Activated naive CD4-positive, alpha-beta T cell treated with anti-CD3 and anti-CD28 coated beads, Interleukin-2, amount 50 U/mL, for 24 hours (primary cell): ENCODE measurements at regions not wholly inside any gene's neighbourhood (a gene's known extent, or its start where the extent isn't known, plus 50 kb on each side); places are given as distances from the start of the nearest gene placed in this dataset.

Experiments used
- H3K27ac Mint-ChIP-seq: one replicate; pipeline ENCODE4 v1.8.0; 2021; ENCODE audit warnings: mild to moderate bottlenecking, mixed read lengths
- H3K27me3 Mint-ChIP-seq: one replicate; pipeline ENCODE4 v1.8.0; 2021; ENCODE audit warnings: mixed read lengths
- H3K36me3 Mint-ChIP-seq: one replicate; pipeline ENCODE4 v1.8.0; 2021; ENCODE audit warnings: mixed read lengths
- H3K4me1 Mint-ChIP-seq: one replicate; pipeline ENCODE4 v1.8.0; 2021; ENCODE audit warnings: mixed read lengths
- H3K4me3 Mint-ChIP-seq: one replicate; pipeline ENCODE4 v1.8.0; 2021; ENCODE audit warnings: mild to moderate bottlenecking, mixed read lengths
- H3K9me3 Mint-ChIP-seq: one replicate; pipeline ENCODE4 v1.8.0; 2021; ENCODE audit warnings: mixed read lengths

DNA sequence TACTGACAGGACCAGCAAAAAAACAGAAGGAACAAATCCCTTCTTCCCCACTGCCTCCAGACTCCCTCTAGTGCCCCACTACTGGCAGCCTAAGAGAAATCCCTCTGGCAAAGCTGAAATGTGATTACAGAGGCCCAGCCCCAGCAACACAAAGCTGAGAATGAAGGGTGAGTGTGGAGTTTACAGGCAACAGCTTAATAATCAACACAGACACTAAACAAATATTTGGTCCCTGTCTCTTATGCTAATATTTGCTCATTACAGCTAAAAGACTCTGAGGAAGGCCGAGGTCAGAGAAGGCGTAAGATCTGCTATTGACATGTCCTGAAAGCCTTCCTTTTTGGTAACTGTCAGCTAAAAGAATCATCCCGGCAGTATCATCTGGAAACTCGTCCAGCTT is 308.5 kb upstream of the RASGRP1 start:
- no peaks in the 10 kb centered on the region for H3K4me1 Mint-ChIP-seq
- H3K36me3 Mint-ChIP-seq, result no peaks in the 10 kb centered on the region
- H3K27me3 Mint-ChIP-seq, result peaks cover 10% of the 10 kb centered on the region
- no peak overlapping the region for H3K4me3 Mint-ChIP-seq
- H3K9me3 Mint-ChIP-seq, result no peaks in the 10 kb centered on the region
- H3K27ac Mint-ChIP-seq, result no peak overlapping the region

DNA sequence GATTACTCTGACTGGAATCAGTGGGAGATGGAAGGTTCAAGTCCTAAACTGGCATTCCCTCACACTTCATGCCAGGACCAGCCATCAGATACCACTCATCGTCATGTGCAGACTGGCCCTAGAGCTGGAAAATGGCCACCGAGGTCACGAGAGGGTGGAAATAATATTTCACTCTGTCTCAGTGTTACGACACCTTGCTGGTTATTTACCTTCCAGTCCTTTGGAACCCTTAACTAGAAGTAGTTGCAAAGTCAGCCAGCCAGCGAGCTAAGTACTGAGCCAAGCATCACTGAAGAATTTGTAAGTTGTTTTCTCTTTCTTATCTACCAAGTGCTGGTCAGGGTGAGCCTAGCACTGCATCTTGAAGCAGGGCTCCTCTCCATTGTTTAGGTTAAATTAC is 309.9 kb upstream of the RASGRP1 start:
- Mint-ChIP-seq H3K36me3 (no peaks in the 10 kb centered on the region), H3K4me3 (no peak overlapping the region), H3K27ac (no peak overlapping the region), H3K9me3 (no peaks in the 10 kb centered on the region), H3K27me3 (peaks cover 7% of the 10 kb centered on the region), H3K4me1 (no peaks in the 10 kb centered on the region)

DNA sequence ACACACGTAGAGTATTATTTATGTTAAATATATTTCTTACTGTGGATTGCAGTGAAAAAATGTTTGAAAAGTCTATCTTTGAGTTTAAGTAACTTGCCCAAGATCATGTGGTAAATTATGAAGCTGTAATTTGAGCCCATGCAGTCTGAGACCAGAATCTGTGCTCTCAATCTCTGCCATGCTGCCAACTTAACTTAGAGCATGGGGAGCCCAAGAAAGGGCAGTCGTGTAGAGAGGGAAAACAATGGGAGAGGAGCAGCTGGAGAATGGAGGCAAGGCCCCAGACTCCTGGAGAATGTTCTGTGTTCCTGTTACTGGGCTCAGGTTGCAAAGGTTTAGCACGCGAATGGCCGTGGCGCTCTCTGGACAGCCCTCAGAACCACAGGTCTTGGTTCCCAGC is 311.6 kb upstream of the RASGRP1 start:
- H3K36me3 Mint-ChIP-seq, result no peaks in the 10 kb centered on the region
- H3K4me1 Mint-ChIP-seq, result no peaks in the 10 kb centered on the region
- no peak overlapping the region for H3K4me3 Mint-ChIP-seq
- no peaks in the 10 kb centered on the region for H3K9me3 Mint-ChIP-seq
- H3K27me3 Mint-ChIP-seq, result peaks cover 7% of the 10 kb centered on the region
- no peak overlapping the region for H3K27ac Mint-ChIP-seq

DNA sequence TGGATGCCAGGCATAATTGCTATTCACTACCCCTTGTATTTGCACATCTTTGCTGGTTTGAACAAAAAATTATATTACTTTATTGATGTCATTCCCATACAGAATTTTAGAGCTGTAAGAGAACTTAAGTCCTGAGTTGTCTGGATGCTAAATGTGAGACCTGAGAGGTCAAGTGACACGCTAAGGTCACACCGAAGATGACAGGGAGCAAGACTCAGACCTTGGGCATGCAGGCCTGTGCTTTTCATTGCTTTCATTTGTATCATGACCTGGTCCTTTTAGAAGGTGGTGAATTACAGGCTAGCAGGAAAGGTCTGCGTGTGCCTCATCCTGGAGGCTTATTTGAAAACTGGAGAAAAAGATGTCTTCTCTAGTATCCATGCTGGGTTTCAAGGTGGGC is 312.0 kb upstream of the RASGRP1 start:
- peaks cover 6% of the 10 kb centered on the region for H3K27me3 Mint-ChIP-seq
- no peak overlapping the region for H3K4me3 Mint-ChIP-seq
- no peaks in the 10 kb centered on the region for H3K9me3 Mint-ChIP-seq
- no peaks in the 10 kb centered on the region for H3K4me1 Mint-ChIP-seq
- no peak overlapping the region for H3K27ac Mint-ChIP-seq
- H3K36me3 Mint-ChIP-seq, result no peaks in the 10 kb centered on the region

DNA sequence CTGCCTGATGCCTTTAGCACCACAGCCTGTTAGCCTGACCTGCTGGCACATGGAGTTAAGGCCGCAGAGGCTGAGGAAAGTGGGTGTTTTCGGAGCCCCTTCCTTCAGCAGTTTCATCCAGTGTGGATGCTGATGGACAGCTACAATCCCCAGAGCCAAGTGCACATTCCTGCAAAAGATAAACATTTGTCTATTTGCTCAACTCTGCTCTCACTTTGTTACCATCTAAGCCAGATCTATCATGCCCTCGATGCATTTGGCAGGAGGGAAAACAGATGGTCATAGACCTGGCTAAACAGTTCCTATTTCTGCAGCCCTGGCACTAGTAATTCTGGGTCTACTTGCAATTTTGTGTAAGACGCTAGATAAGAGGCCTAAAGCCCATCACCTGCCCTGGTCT is 312.9 kb upstream of the RASGRP1 start:
- Mint-ChIP-seq H3K36me3 (no peaks in the 10 kb centered on the region), H3K27me3 (peaks cover 9% of the 10 kb centered on the region), H3K9me3 (no peaks in the 10 kb centered on the region), H3K4me1 (no peaks in the 10 kb centered on the region), H3K4me3 (no peak overlapping the region), H3K27ac (no peak overlapping the region)

DNA sequence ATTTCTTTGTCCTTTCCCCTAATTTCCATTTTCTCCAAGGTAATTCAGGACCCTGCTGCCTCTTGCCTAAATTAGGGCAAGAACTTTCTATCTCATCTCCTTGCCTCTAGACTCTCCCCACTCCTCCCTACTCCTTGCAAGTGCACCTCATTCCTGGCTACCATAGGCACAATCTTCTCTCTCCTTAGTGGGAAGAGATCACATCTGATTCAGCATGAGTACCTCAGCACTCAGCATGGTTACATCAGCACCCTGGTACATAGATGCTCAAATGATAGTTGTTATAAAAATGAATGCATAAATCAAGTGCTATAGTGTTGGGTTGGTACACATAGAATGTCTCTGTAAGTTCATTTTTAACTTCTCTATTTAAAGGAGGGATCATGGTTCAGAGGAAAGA is 313.4 kb upstream of the RASGRP1 start:
- Mint-ChIP-seq H3K4me3 (no peak overlapping the region), H3K27ac (no peak overlapping the region), H3K36me3 (no peaks in the 10 kb centered on the region), H3K4me1 (no peaks in the 10 kb centered on the region), H3K9me3 (no peaks in the 10 kb centered on the region), H3K27me3 (peaks cover 9% of the 10 kb centered on the region)

DNA sequence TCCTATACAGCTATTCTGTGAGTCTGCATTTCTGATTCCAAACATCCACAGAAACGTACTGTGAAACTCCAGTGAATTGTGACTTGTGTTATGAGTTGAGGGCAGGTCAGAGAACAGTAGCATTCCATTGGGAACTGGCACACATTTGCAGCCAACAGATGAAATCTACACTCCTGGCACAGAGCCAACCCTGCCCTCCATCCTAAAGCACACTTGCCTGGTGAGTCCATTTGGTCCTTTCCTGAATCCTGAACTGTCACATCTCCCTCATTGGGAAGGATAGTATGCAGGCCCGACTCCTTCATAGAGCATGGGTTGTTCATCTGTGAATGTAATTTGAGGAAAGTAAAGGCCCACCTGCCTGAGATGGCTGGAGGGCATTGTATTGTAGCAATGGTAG is 314.3 kb upstream of the RASGRP1 start:
- H3K27me3 Mint-ChIP-seq, result peaks cover 5% of the 10 kb centered on the region
- no peaks in the 10 kb centered on the region for H3K36me3 Mint-ChIP-seq
- no peak overlapping the region for H3K27ac Mint-ChIP-seq
- no peaks in the 10 kb centered on the region for H3K9me3 Mint-ChIP-seq
- H3K4me1 Mint-ChIP-seq, result no peaks in the 10 kb centered on the region
- no peak overlapping the region for H3K4me3 Mint-ChIP-seq

DNA sequence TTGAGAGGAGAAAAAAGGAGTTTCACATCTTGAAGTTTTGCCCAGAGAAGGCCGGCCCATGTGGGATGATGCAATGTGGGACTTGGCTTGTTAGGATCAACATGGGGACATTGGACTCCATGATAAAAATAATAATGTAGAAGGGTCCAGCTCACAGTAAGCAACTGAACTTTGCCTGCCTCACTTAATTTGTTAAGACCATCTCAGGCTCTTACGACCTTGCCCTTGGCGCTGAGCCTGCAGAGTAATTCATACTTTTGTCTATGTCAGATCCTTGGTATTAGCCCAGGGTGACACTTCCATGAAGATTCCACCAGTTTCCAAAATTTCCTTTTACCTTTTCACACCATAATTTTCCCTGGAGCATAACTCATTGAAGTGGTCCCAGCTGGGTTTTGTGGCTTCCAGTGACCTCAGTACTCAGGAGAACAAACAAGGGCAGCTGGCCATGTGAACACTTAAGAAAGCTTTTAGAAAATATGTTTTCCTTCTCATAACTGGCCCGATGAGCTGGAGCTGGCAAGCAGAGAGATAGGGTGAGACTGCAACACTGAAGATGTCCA is 315.4 kb upstream of the RASGRP1 start:
- Mint-ChIP-seq H3K4me1 (no peaks in the 10 kb centered on the region), H3K27me3 (peaks cover 5% of the 10 kb centered on the region), H3K4me3 (no peak overlapping the region), H3K36me3 (no peaks in the 10 kb centered on the region), H3K9me3 (no peaks in the 10 kb centered on the region), H3K27ac (no peak overlapping the region)

DNA sequence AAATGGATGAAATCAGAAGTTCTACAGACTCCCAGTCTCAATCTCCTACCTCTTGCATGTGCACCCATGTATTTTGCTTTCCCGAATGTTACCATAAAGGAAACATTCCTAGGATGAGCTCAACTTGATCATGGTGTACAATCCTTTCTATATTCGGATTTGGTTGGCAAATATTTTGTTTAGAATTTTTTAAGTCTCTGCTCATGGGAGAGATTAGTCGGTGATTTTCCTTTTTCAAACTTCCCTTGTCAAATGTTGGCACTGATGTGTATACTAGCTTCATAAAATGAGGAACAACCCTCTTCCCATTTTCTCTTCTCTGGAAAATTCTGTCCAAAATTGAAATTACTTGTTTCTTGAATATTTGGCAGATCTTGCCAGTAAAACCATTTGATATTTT is 317.6 kb upstream of the RASGRP1 start:
- H3K36me3 Mint-ChIP-seq, result no peaks in the 10 kb centered on the region
- no peak overlapping the region for H3K4me3 Mint-ChIP-seq
- peaks cover 6% of the 10 kb centered on the region for H3K27me3 Mint-ChIP-seq
- H3K27ac Mint-ChIP-seq, result no peak overlapping the region
- H3K4me1 Mint-ChIP-seq, result no peaks in the 10 kb centered on the region
- no peaks in the 10 kb centered on the region for H3K9me3 Mint-ChIP-seq

DNA sequence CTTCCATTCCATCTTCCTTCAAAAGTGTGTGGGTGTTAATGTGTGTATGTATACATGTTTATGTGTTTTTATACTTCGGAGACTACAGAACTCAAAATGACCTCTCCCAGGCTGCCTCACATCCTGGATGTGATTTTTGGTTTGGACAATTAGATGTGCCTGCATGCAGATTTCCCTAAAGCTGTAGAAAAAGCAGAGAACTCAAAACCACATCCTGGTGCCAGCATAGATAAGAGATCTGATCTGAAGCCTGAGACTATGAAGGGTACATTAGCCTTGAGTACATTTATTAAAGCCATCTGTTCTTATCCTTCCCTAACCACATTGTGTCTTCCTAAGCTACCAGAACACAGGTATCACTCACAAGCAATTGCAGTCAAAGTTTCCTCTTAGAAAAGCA is 319.4 kb upstream of the RASGRP1 start:
- peaks cover 7% of the 10 kb centered on the region for H3K27me3 Mint-ChIP-seq
- H3K27ac Mint-ChIP-seq, result no peak overlapping the region
- H3K4me1 Mint-ChIP-seq, result no peaks in the 10 kb centered on the region
- no peak overlapping the region for H3K4me3 Mint-ChIP-seq
- no peaks in the 10 kb centered on the region for H3K9me3 Mint-ChIP-seq
- no peaks in the 10 kb centered on the region for H3K36me3 Mint-ChIP-seq

DNA sequence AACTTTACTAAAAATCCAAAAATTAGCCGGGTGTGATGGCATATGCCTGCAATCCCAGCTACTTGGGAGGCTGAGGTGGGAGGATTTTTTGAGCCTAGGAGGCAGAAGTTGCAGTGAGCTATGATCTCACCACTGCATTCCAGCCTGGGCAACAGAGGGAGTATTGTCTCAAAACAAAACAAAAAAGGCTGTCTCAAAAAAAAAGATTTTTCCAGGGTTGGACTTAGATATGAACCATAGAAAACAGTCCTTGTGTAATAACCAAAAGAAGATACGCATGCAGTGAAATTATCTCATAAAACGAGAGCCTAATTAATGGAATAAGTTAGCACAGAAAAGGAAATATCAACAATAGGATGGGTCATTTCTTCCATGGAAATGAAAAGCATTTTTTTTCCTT is 320.4 kb upstream of the RASGRP1 start:
- Mint-ChIP-seq H3K27ac (no peak overlapping the region), H3K4me1 (no peaks in the 10 kb centered on the region), H3K27me3 (peaks cover 7% of the 10 kb centered on the region), H3K4me3 (no peak overlapping the region), H3K36me3 (no peaks in the 10 kb centered on the region), H3K9me3 (no peaks in the 10 kb centered on the region)

DNA sequence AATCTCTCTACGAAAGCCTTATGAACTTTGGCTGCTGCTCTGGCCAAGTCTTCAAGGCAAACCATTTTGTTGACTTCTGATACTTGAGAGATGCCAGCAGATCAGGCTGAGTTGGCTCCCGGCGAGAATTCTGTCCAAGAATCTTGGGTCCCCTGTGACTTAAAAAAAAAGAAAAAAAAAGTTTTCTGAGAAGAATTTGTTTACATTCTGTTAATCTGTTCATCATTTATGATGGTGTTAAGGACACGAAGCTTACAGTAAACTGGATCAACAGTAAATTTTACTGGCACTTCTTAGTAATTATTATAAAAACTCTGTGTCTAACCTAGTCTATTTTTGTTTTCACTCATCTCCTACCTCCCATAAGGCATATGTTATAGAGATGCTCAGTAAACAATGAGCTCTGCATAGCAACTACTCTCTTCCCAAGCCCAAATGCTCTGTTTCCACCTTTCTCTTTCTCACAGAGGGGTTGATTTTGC is 320.9 kb upstream of the RASGRP1 start:
- Mint-ChIP-seq H3K27me3 (peaks cover 7% of the 10 kb centered on the region), H3K36me3 (no peaks in the 10 kb centered on the region), H3K27ac (no peak overlapping the region), H3K4me1 (no peaks in the 10 kb centered on the region), H3K4me3 (no peak overlapping the region), H3K9me3 (no peaks in the 10 kb centered on the region)

DNA sequence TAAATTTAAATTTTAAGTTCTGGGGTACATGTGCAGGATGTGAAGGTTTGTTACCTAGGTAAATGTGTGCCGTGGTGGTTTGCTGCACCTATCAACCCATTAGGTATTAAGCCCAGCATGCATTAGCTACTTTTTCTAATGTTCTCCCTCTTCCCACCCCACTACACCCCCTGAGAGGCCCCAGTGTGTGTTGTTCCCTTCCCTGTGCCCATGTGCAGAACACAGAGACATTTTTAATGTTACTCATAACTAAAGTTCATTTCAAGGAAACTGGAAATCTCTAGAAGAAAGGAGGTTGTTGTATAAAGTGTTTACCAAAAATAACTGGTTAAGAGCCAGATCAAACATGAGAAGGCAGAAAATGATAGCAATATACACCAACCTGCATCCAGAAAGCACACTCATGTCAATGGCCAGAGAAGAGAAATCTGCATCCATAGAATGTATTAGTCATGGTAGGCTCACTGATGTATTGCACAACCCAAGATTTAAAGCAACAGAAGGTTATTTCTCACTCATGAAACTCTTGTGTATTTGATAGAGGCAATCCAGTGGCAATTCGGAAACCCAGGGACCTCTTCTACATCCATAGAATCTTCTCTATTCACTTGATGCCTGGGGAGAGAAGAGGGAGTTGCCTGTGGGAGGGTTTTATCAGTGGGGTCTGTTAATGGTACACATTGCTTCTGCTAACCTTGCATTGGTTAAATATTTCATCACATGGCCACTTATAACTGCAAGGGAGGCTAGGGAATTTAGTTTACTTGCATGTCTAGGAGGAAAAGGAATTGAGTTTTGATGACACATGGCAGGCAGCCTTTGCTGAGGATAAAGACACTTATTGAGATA is 321.9 kb upstream of the RASGRP1 start:
- H3K27me3 Mint-ChIP-seq, result peaks cover 10% of the 10 kb centered on the region
- H3K9me3 Mint-ChIP-seq, result no peaks in the 10 kb centered on the region
- no peaks in the 10 kb centered on the region for H3K4me1 Mint-ChIP-seq
- H3K27ac Mint-ChIP-seq, result no peak overlapping the region
- no peak overlapping the region for H3K4me3 Mint-ChIP-seq
- no peaks in the 10 kb centered on the region for H3K36me3 Mint-ChIP-seq

DNA sequence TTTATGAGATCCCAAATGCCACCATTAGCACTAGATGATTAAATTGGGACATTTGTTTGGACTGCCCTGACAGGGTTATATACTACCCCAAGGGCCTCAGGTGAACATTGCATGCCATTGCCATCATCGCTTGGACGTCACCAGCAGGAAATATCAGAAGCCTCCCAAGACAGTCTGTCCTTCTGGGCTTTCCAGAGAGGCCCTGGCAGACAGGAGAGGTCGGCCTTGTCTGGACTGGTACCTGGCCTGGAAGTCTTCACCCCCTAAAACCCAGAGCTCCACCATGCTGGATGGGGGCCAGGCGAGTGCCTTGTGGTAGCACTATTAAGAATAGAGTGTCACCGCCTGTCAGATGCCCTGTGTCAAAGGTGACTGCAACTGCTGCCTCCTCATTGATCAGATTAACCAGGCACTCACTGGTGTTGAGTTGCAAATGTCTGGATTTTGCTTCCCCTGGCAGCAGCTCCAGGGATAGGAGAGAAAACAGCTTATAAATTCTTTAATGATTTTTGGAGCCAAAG is 324.1 kb upstream of the RASGRP1 start:
- peaks cover 12% of the 10 kb centered on the region for H3K27me3 Mint-ChIP-seq

DNA sequence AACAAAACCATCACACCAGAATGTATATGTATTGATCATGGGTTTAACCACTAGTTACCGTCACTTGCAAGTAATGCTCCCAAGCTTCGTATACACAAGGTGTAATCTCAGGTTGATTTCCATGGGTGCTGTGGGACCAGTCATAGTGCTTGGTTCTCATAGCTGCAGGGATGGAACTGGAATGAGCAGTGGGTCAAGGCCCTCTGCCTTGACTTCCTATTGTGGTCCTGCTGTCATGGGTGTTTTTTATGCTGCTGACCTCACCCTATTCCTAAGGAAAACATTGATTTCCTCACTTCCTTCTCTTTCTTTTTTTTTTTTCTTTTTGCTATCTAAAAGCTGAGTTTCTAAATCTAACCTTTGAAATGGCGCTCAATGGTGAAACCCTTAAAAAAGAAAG is 325.6 kb upstream of the RASGRP1 start:
- H3K27me3 Mint-ChIP-seq, result peaks cover 14% of the 10 kb centered on the region
- H3K4me1 Mint-ChIP-seq, result no peaks in the 10 kb centered on the region
- H3K27ac Mint-ChIP-seq, result no peak overlapping the region
- H3K9me3 Mint-ChIP-seq, result no peaks in the 10 kb centered on the region
- H3K4me3 Mint-ChIP-seq, result no peak overlapping the region
- H3K36me3 Mint-ChIP-seq, result no peaks in the 10 kb centered on the region

More for the DNA sequence above, 324.1 kb upstream of the RASGRP1 start:
- H3K27ac Mint-ChIP-seq, result no peak overlapping the region
- H3K36me3 Mint-ChIP-seq, result no peaks in the 10 kb centered on the region
- no peak overlapping the region for H3K4me3 Mint-ChIP-seq
- H3K4me1 Mint-ChIP-seq, result no peaks in the 10 kb centered on the region
- H3K9me3 Mint-ChIP-seq, result no peaks in the 10 kb centered on the region

DNA sequence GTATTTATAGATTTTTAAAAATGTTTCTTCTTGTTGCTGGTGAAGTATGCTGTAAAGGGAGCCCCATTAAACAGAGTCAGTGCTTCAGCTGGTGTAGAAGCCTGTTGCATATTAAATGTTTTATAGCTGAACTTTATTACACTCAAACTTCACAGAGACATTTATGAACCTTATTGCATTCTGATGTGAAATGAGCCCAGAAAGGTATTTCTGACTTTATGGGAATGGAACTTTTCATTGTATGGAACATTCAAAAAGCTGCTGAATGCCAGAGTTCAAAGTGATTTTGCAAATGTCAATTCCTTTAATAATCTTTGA is 329.3 kb upstream of the RASGRP1 start:
- no peaks in the 10 kb centered on the region for H3K4me1 Mint-ChIP-seq
- H3K27ac Mint-ChIP-seq, result no peak overlapping the region
- H3K27me3 Mint-ChIP-seq, result peaks cover 10% of the 10 kb centered on the region
- no peaks in the 10 kb centered on the region for H3K9me3 Mint-ChIP-seq
- H3K4me3 Mint-ChIP-seq, result no peak overlapping the region
- no peaks in the 10 kb centered on the region for H3K36me3 Mint-ChIP-seq
